GM21528 (cell line): ENCODE measurements at regions not wholly inside any gene's neighbourhood (a gene's known extent, or its start where the extent isn't known, plus 50 kb on each side); places are given as distances from the start of the nearest gene placed in this dataset.

Source experiments
- ATAC-seq: cut with Tn5 transposase; IDR thresholded peaks from one replicate; pipeline ENCODE4 v1.9.1; 2021; ENCODE audit warnings: mild to moderate bottlenecking, moderate library complexity; ENCODE audit not compliant: unreplicated experiment, low FRiP score

- no peak for ATAC-seq
Observed at GRCh38 chr6:140090871-140091270, 716.4 kb upstream of the CITED2 start.

- no peak for ATAC-seq
Observed at GRCh38 chr6:140083375-140083774, 708.9 kb upstream of the CITED2 start.

- ATAC-seq = no peak
Observed at GRCh38 chr6:140082867-140083297, 708.4 kb upstream of the CITED2 start.

- no peak for ATAC-seq
Observed at GRCh38 chr6:140079328-140079727, 704.9 kb upstream of the CITED2 start.

GRCh38 chr6:140078561-140079125 is 704.2 kb upstream of the CITED2 start:
- no peak for ATAC-seq

- ATAC-seq = no peak
Observed at GRCh38 chr6:140077827-140078560, 703.5 kb upstream of the CITED2 start.

GRCh38 chr6:140076105-140076504 is 701.7 kb upstream of the CITED2 start:
- ATAC-seq = no peak

- no peak for ATAC-seq
Observed at GRCh38 chr6:140073456-140073855, 699.0 kb upstream of the CITED2 start.

GRCh38 chr6:140071601-140072062 is 697.2 kb upstream of the CITED2 start:
- ATAC-seq = no peak

- no peak for ATAC-seq
Observed at GRCh38 chr6:140070846-140071473, 696.5 kb upstream of the CITED2 start.

GRCh38 chr6:140069576-140069975 is 695.1 kb upstream of the CITED2 start:
- ATAC-seq = no peak

GRCh38 chr6:140068801-140069200 is 694.4 kb upstream of the CITED2 start:
- no peak for ATAC-seq

GRCh38 chr6:140064366-140064765 is 689.9 kb upstream of the CITED2 start:
- ATAC-seq = no peak

GRCh38 chr6:140063021-140063399 is 688.6 kb upstream of the CITED2 start:
- ATAC-seq = no peak

- ATAC-seq = no peak
Observed at GRCh38 chr6:140062043-140063020, 687.9 kb upstream of the CITED2 start.

GRCh38 chr6:140061110-140062042 is 686.9 kb upstream of the CITED2 start:
- no peak for ATAC-seq

- no peak for ATAC-seq
Observed at GRCh38 chr6:140059947-140060346, 685.5 kb upstream of the CITED2 start.

- no peak for ATAC-seq
Observed at GRCh38 chr6:140058863-140059262, 684.4 kb upstream of the CITED2 start.
